Adrenal gland (tissue), 5 donors: ENCODE measurements at regions not wholly inside any gene's neighbourhood (a gene's known extent, or its start where the extent isn't known, plus 50 kb on each side); places are given as distances from the start of the nearest gene placed in this dataset.

Source experiments
- POLR2A ChIP-seq, 2 donors: fragments of 450-650 bp; IDR thresholded peaks; one replicate each; pipeline ENCODE4 v1.6.1; 2017; ENCODE audit warnings: antibody characterized with exemption in 2 of 2, mild to moderate bottlenecking in 2 of 2, moderate library complexity in 1 of 2
- TF ChIP-seq, protein P1 (sequence below), 6 experiments: fragments of 450-650 bp in 4 of 6; fragments of 200-600 bp in 2 of 6; sonication (generic) in 1 of 6; IDR thresholded peaks; 1 replicate in 5 of 6; 2 replicates in 1 of 6; pipeline versions ENCODE4 v1.5.1 to v1.8.0; 2016 to 2021; ENCODE audit warnings: antibody characterized with exemption in 6 of 6, mild to moderate bottlenecking in 2 of 6, moderate library complexity in 1 of 6
- donor health status: DM: no; HTN: no; CAD: no.

- TF ChIP-seq, protein P1, sequence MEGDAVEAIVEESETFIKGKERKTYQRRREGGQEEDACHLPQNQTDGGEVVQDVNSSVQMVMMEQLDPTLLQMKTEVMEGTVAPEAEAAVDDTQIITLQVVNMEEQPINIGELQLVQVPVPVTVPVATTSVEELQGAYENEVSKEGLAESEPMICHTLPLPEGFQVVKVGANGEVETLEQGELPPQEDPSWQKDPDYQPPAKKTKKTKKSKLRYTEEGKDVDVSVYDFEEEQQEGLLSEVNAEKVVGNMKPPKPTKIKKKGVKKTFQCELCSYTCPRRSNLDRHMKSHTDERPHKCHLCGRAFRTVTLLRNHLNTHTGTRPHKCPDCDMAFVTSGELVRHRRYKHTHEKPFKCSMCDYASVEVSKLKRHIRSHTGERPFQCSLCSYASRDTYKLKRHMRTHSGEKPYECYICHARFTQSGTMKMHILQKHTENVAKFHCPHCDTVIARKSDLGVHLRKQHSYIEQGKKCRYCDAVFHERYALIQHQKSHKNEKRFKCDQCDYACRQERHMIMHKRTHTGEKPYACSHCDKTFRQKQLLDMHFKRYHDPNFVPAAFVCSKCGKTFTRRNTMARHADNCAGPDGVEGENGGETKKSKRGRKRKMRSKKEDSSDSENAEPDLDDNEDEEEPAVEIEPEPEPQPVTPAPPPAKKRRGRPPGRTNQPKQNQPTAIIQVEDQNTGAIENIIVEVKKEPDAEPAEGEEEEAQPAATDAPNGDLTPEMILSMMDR (IDR thresholded peaks at IDR 0.05) = no peak
- TF ChIP-seq POLR2A (IDR thresholded peaks at IDR 0.05) = no peak
Observed at GRCh38 chr15:81987628-81988027, 58.2 kb downstream of the MEX3B start.
